Neuronal stem cell (in vitro differentiated cells): ENCODE measurements at regions not wholly inside any gene's neighbourhood (a gene's known extent, or its start where the extent isn't known, plus 50 kb on each side); places are given as distances from the start of the nearest gene placed in this dataset.

Experiments used
- DNase-seq: peaks from one replicate; pipeline ENCODE4 v3.0.0-alpha.2; 2013; ENCODE audit warnings: low spot score
- H2AFZ ChIP-seq: one replicate; pipeline ENCODE4 v1.6.1; 2013; ENCODE audit warnings: mild to moderate bottlenecking, low read length, inconsistent platforms
- H2AK5ac ChIP-seq: 2 replicates; pipeline ENCODE4 v1.6.1; 2013; ENCODE audit warnings: low read depth, mild to moderate bottlenecking, inconsistent platforms, low read length, moderate library complexity, mixed read lengths
- H2BK120ac ChIP-seq: 2 replicates; pipeline ENCODE4 v1.6.1; 2013; ENCODE audit warnings: low read depth, mild to moderate bottlenecking, inconsistent platforms, low read length, moderate library complexity, mixed read lengths
- H2BK12ac ChIP-seq: one replicate; pipeline ENCODE4 v1.6.1; 2013; ENCODE audit warnings: low read length, inconsistent platforms
- H2BK15ac ChIP-seq: 2 replicates; pipeline ENCODE4 v1.6.1; 2013; ENCODE audit warnings: mild to moderate bottlenecking, low read length, inconsistent platforms, mixed read lengths
- H2BK5ac ChIP-seq: one replicate; pipeline ENCODE4 v1.6.1; 2013; ENCODE audit warnings: inconsistent platforms, mild to moderate bottlenecking, low read length, moderate library complexity
- H3K14ac ChIP-seq: one replicate; pipeline ENCODE4 v1.6.1; 2013; ENCODE audit warnings: low read length, inconsistent platforms
- H3K18ac ChIP-seq: 2 replicates; pipeline ENCODE4 v1.6.1; 2013; ENCODE audit warnings: low read length, inconsistent platforms
- H3K23ac ChIP-seq: 2 replicates; pipeline ENCODE4 v1.6.1; 2013; ENCODE audit warnings: low read depth, mild to moderate bottlenecking, mixed read lengths, low read length, inconsistent platforms; ENCODE audit not compliant: poor library complexity
- H3K27ac ChIP-seq: replicated peaks from 3 replicates; pipeline ENCODE4 v1.5.1; 2013; ENCODE audit warnings: low read length, inconsistent platforms
- H3K27me3 ChIP-seq, 3 experiments: 2 replicates each; pipeline ENCODE4 v1.6.1; 2013; ENCODE audit warnings: low read length in 3 of 3, mild to moderate bottlenecking in 2 of 3, inconsistent platforms in 1 of 3, low read depth in 1 of 3, mixed read lengths in 1 of 3, moderate library complexity in 1 of 3; ENCODE audit not compliant: control insufficient read depth in 3 of 3, insufficient read depth in 3 of 3
- H3K36me3 ChIP-seq, 2 donors: replicated peaks in 1 of 2; 2 replicates each; pipeline ENCODE4 v1.6.1; 2013; ENCODE audit warnings: low read length in 2 of 2; ENCODE audit not compliant: control insufficient read depth in 2 of 2, insufficient read depth in 2 of 2
- H3K4ac ChIP-seq: 2 replicates; pipeline ENCODE4 v1.6.1; 2013; ENCODE audit warnings: inconsistent platforms, mild to moderate bottlenecking, low read length, moderate library complexity
- H3K4me1 ChIP-seq, 2 donors: 1 replicate in 1 of 2; 2 replicates in 1 of 2; pipeline ENCODE4 v1.6.1; 2013; ENCODE audit warnings: low read length in 2 of 2, low read depth in 1 of 2; ENCODE audit not compliant: control insufficient read depth in 2 of 2, insufficient read depth in 1 of 2
- H3K4me2 ChIP-seq: one replicate; pipeline ENCODE4 v1.6.1; 2013; ENCODE audit warnings: mild to moderate bottlenecking, low read length, inconsistent platforms; ENCODE audit not compliant: insufficient read depth, poor library complexity, severe bottlenecking
- H3K4me3 ChIP-seq, 2 donors: 2 replicates each; pipeline ENCODE4 v1.5.1; 2013; ENCODE audit warnings: low read length in 2 of 2, mild to moderate bottlenecking in 2 of 2, inconsistent platforms in 1 of 2, moderate library complexity in 1 of 2
- H3K79me1 ChIP-seq: one replicate; pipeline ENCODE4 v1.6.1; 2013; ENCODE audit warnings: low read depth, mild to moderate bottlenecking, inconsistent platforms, low read length, moderate library complexity
- H3K9ac ChIP-seq: one replicate; pipeline ENCODE4 v1.6.1; 2013; ENCODE audit warnings: mild to moderate bottlenecking, low read depth, low read length, inconsistent platforms; ENCODE audit not compliant: poor library complexity
- H3K9me3 ChIP-seq, 2 donors: replicated peaks in 1 of 2; 2 replicates each; pipeline versions ENCODE3 to v1.6.1; 2013; ENCODE audit warnings: low read length in 2 of 2, mild to moderate bottlenecking in 2 of 2, inconsistent platforms in 1 of 2, low read depth in 1 of 2, mixed read lengths in 1 of 2, moderate library complexity in 1 of 2; ENCODE audit not compliant: control insufficient read depth in 2 of 2, insufficient read depth in 1 of 2
- H4K8ac ChIP-seq: one replicate; pipeline ENCODE4 v1.6.1; 2013; ENCODE audit warnings: low read depth, mild to moderate bottlenecking, inconsistent platforms, low read length, moderate library complexity
- H4K91ac ChIP-seq: one replicate; pipeline ENCODE4 v1.6.1; 2013; ENCODE audit warnings: low read length, low read depth, mild to moderate bottlenecking, inconsistent platforms; ENCODE audit not compliant: poor library complexity
- WGBS, 2 donors: extraction: QIAGEN DNeasy Blood & Tissue Kit; methylation state at CpG; one replicate each; pipeline ENCODE4 v1.1.7; 2013; ENCODE audit warnings: missing lambda C conversion rate in 2 of 2, mixed read lengths in 1 of 2; ENCODE audit not compliant: insufficient read length in 2 of 2, insufficient replicate concordance in 1 of 2; ENCODE audit errors: extremely low coverage in 2 of 2; 5-methylcytosine and 5-hydroxymethylcytosine counted together

DNA sequence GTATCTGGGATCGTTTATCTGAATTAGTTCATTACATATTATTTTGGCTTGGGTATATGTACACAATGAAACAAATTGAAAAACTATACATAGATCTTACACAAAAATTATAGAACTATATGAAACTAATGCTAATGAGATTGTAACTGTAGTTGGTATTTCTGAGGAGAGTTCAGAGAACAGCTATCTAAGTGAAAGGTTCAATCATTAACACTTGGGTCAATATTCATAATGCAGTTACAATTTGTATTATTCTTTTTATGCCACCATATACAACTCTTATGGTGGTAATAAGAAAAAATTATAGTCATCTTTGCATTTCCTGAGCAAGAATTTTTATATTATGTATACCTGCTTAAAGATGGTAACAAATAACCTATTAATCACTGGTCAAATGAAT is 461.0 kb downstream of the GRXCR1 start:
- Histone ChIP-seq H2AK5ac (no peak overlapping the region), H3K36me3 (no peaks in the 10 kb centered on the region), H2AFZ (no peak overlapping the region), H2BK15ac (no peak overlapping the region), H3K27me3 (no peaks in the 10 kb centered on the region), H3K4me3 (no peak overlapping the region), H4K91ac (no peak overlapping the region), H3K23ac (no peak overlapping the region), H3K27ac (no peak overlapping the region), H3K14ac (no peak overlapping the region), H3K9ac (no peak overlapping the region), H3K4me2 (no peak overlapping the region), H2BK5ac (no peak overlapping the region), H4K8ac (no peak overlapping the region), H2BK120ac (no peak overlapping the region), H3K9me3 (no peaks in the 10 kb centered on the region), H2BK12ac (no peak overlapping the region), H3K4ac (no peak overlapping the region), H3K4me1 (no peaks in the 10 kb centered on the region), H3K18ac (no peak overlapping the region), H3K79me1 (no peaks in the 10 kb centered on the region)
- WGBS, 2 donors: no CpG with 5 or more reads among the region's 1 CpG
- no peak for DNase-seq

DNA sequence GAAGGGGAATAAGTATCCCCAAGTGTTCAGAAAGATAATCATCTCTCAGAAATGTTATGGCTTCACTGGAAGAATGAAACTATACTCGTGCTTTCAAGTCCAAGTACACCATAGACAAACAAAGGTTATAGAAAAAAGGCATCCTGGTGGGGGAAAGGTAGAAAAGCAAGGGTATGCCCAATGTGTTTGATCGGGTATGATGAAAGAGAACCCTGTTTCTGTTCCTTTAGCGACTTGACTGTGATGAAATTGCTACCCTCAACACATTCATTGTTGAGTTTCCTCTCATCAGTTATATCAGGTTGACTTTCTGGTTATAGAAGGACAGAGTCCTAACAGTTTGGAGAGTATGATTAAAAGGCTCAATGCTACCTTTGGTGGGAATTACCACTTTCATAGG is 464.3 kb downstream of the GRXCR1 start:
- WGBS, 2 donors: no CpG with 5 or more reads among the region's 3 CpGs
- Histone ChIP-seq H3K4ac (no peak overlapping the region), H3K4me2 (no peak overlapping the region)

DNA sequence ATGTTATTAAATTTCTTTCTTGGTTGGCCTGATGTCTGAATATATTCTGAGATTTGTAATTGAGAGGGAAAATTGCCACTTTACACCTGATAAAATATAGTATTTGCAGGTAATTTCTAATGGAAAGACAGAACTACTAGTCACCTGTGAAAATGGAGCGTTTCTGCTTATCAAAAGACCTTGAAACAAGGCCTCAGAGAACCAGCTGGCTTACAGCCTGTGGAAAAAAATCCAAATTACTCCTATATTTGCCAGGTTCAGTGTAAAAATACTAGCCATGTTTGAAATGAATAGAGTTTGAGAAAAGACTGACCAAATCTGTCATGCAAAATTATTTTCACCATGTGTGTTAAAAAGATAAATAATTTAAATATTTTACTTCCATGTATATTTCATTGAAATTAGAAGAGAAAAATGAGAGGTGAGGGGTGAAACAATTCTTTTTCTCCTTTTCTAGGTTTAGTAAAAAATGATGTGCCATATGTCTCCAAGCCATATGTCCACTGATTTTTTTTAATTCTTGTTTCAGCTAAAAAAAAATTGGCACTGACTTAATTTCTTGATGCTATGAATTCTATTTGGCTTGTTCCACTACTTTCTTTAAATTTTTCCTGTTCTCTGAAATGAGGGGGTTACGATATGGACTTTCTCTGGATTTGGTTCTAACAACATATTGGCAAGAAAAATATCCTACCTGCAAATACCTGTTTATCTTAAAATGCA is 464.9 kb downstream of the GRXCR1 start:
- Histone ChIP-seq H4K8ac (no peak overlapping the region), H3K14ac (no peak overlapping the region), H3K79me1 (no peaks in the 10 kb centered on the region), H3K4me3 (no peak overlapping the region), H3K23ac (no peak overlapping the region), H3K4me1 (no peaks in the 10 kb centered on the region), H2AK5ac (no peak overlapping the region), H3K9ac (no peak overlapping the region), H3K9me3 (no peaks in the 10 kb centered on the region), H2BK12ac (no peak overlapping the region), H2BK15ac (no peak overlapping the region), H3K4ac (no peak overlapping the region), H3K18ac (no peak overlapping the region), H4K91ac (no peak overlapping the region), H2BK5ac (no peak overlapping the region), H3K27ac (no peak overlapping the region), H3K27me3 (no peaks in the 10 kb centered on the region), H3K36me3 (no peaks in the 10 kb centered on the region), H2AFZ (no peak overlapping the region), H3K4me2 (no peak overlapping the region), H2BK120ac (no peak overlapping the region)
- no CpG with 5 or more reads among the region's 2 CpGs for WGBS, 2 donors
- DNase-seq: no peak

More for the DNA sequence above, 464.3 kb downstream of the GRXCR1 start:
- Histone ChIP-seq H3K36me3 (no peaks in the 10 kb centered on the region), H2AK5ac (no peak overlapping the region), H2BK5ac (no peak overlapping the region), H3K9me3 (no peaks in the 10 kb centered on the region), H3K27me3 (no peaks in the 10 kb centered on the region), H3K79me1 (no peaks in the 10 kb centered on the region), H2BK15ac (no peak overlapping the region), H2AFZ (no peak overlapping the region), H3K23ac (no peak overlapping the region), H2BK12ac (no peak overlapping the region), H2BK120ac (no peak overlapping the region), H3K4me1 (no peaks in the 10 kb centered on the region), H3K27ac (no peak overlapping the region), H3K4me3 (no peak overlapping the region), H3K14ac (no peak overlapping the region), H3K9ac (no peak overlapping the region), H3K18ac (no peak overlapping the region), H4K8ac (no peak overlapping the region), H4K91ac (no peak overlapping the region)
- no peak for DNase-seq

DNA sequence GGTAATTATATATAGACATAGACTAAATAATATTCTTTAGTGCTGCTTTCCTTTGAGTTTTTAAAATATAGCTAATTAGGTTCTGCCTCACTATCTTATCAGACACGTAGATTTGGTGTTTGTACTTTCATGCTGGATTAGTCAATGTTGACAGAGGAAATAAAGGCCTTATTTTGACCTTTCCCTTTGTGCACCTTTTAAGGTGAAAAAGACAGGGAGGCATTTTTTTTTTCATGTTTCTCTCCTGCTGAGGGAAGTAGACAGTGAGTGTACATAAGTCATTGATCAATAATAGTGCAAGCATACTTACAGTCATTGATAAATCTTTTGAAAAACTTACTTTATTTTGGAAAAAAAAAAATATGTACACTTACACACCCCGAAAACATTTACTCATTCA is 467.8 kb downstream of the GRXCR1 start:
- no peaks in the 10 kb centered on the region for H3K36me3 ChIP-seq
- no peak overlapping the region for H3K27ac ChIP-seq
- no peaks in the 10 kb centered on the region for H3K9me3 ChIP-seq

More for the DNA sequence above, 467.8 kb downstream of the GRXCR1 start:
- H3K14ac ChIP-seq: no peak overlapping the region
- no peak overlapping the region for H4K91ac ChIP-seq
- no peak overlapping the region for H2BK5ac ChIP-seq
- no peak overlapping the region for H3K4me2 ChIP-seq
- no peak overlapping the region for H2AFZ ChIP-seq
- DNase-seq: no peak
- H3K4me1 ChIP-seq: no peaks in the 10 kb centered on the region
- no peak overlapping the region for H3K4me3 ChIP-seq
- no peak overlapping the region for H2BK120ac ChIP-seq
- no peak overlapping the region for H2BK15ac ChIP-seq
- H3K9ac ChIP-seq: no peak overlapping the region
- no peaks in the 10 kb centered on the region for H3K27me3 ChIP-seq
- H3K18ac ChIP-seq: no peak overlapping the region
- H2BK12ac ChIP-seq: no peak overlapping the region
- no peak overlapping the region for H2AK5ac ChIP-seq
- H4K8ac ChIP-seq: no peak overlapping the region
- no peak overlapping the region for H3K23ac ChIP-seq
- no peaks in the 10 kb centered on the region for H3K79me1 ChIP-seq
- H3K4ac ChIP-seq: no peak overlapping the region
- WGBS, 2 donors: no CpG with 5 or more reads among the region's 2 CpGs
